ENCODE measurements at regions not wholly inside any gene's neighbourhood (a gene's known extent, or its start where the extent isn't known, plus 50 kb on each side); places are given as distances from the start of the nearest gene placed in this dataset.

DNA sequence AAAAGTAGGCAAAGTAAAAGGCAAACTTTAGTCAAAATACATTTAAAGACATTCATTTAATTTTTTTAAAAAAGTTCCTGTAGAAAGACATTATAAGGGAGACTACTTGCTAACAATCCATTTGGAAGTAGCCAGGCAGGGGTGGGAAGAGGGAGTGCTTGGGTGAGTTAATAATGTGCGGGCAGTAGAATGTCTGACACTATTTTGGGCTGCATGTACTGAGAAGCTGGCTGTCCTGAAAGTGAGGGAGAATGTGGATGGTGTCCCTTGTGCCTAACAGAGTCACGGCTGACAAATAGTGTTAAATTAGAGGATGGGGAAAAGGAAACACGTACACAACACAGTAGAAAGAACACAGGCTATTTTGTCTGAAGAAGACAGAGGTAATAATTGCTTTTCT lies 142.5 kb downstream of the LCA5 start:
- Mint-ChIP-seq H3K27ac (no peak overlapping the region), H3K27me3 (no peaks in the 10 kb centered on the region), H3K36me3 (peaks cover 5% of the 10 kb centered on the region), H3K9me3 (peaks cover 4% of the 10 kb centered on the region), H3K4me1 (ENCODE audit: unreplicated experiment) (no peaks in the 10 kb centered on the region), H3K4me3 (no peak overlapping the region)
- TF ChIP-seq, protein P1, sequence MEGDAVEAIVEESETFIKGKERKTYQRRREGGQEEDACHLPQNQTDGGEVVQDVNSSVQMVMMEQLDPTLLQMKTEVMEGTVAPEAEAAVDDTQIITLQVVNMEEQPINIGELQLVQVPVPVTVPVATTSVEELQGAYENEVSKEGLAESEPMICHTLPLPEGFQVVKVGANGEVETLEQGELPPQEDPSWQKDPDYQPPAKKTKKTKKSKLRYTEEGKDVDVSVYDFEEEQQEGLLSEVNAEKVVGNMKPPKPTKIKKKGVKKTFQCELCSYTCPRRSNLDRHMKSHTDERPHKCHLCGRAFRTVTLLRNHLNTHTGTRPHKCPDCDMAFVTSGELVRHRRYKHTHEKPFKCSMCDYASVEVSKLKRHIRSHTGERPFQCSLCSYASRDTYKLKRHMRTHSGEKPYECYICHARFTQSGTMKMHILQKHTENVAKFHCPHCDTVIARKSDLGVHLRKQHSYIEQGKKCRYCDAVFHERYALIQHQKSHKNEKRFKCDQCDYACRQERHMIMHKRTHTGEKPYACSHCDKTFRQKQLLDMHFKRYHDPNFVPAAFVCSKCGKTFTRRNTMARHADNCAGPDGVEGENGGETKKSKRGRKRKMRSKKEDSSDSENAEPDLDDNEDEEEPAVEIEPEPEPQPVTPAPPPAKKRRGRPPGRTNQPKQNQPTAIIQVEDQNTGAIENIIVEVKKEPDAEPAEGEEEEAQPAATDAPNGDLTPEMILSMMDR (conservative IDR thresholded peaks at IDR 0.05): no peak
- DNase-seq (ENCODE audit: extremely low spot score, unreplicated experiment): no peak

DNA sequence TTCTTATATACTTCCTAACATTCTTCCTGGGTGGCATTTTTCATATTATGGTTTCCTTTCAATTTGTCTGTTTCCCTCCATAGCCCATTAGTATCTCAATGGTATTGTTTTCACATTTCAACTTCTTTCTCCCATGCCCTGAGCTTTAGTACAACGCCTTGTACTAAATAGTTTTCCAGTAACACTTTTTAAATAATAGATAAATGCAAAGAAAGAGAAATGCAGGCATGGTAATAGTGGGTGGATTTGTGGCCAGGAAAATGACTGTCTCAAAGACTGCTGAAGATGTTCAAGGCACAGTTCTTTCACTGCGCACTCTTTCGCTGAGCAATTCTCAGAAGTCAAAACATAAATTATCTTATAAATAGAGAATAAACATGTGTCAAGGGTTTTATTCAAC lies 145.1 kb downstream of the LCA5 start:
- Mint-ChIP-seq H3K36me3 (peaks cover 5% of the 10 kb centered on the region), H3K4me3 (no peak overlapping the region), H3K9me3 (peaks cover 11% of the 10 kb centered on the region), H3K4me1 (ENCODE audit: unreplicated experiment) (no peaks in the 10 kb centered on the region), H3K27me3 (no peaks in the 10 kb centered on the region), H3K27ac (no peak overlapping the region)
- TF ChIP-seq, protein P1 (conservative IDR thresholded peaks at IDR 0.05): no peak
- DNase-seq (ENCODE audit: extremely low spot score, unreplicated experiment): no peak

DNA sequence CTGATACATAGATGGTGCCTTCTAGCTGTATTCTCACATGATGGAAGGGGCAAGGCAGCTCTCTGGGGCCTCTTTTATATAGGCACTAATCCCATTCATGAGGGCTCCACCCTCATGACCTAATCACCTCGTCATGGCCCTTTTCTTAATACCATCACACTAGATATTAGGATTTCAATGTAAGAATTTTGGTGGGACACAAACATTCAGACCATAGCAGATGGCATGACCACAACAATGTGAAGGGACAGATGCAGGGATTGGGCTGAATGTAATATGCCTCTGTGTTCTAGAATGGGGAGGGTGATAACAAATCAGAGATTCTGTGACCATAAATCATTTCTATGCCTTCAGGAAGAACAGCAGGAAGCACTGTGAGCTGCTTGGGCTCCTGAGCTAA lies 145.8 kb downstream of the LCA5 start:
- Mint-ChIP-seq H3K4me1 (ENCODE audit: unreplicated experiment) (no peaks in the 10 kb centered on the region), H3K27ac (no peak overlapping the region), H3K4me3 (no peak overlapping the region), H3K36me3 (peaks cover 5% of the 10 kb centered on the region), H3K27me3 (no peaks in the 10 kb centered on the region), H3K9me3 (peaks cover 7% of the 10 kb centered on the region)
- DNase-seq (ENCODE audit: extremely low spot score, unreplicated experiment): no peak
- TF ChIP-seq, protein P1 (conservative IDR thresholded peaks at IDR 0.05): no peak

DNA sequence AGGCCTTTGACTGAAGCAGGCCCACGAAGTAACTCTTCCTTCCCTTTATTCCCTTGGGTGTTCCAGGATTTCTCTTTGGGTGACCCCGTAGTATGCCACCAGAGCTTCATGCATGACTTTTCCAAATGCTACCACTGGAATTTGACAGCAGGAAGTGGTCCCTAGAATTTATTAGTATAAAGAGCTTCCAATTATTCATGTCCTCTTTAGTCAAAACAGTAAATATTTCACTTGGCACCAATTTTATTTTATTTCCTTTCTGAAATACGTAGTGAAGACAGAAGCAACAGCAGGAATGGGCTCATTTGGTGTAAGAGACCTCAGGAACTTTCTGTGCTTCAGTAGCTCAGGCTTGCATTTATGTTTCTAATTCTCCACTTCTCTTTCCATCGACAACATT lies 151.3 kb downstream of the LCA5 start:
- TF ChIP-seq, protein P1 (conservative IDR thresholded peaks at IDR 0.05): no peak

DNA sequence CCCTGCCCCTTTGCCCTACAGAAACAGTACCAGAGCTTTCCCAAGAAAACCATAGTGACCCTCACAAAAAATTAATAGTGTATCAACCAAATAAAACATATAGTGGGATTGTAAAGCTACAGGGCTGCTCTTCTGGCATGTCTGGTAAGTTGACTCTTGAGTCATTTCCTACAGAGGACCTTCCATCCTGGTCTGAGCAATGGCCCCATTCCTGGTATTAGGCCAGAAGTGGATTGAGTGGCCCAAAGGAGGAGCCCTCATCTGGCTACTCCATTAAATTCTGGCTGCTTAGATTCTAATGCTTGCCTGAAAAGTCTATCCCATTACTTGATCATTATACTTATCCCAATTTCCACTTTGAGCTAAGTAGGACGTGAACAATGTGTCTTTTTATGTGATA lies 150.9 kb upstream of the HMGN3 start:
- H3K9me3 Mint-ChIP-seq: peaks cover 7% of the 10 kb centered on the region
- no peaks in the 10 kb centered on the region for H3K27me3 Mint-ChIP-seq
- no peaks in the 10 kb centered on the region for H3K36me3 Mint-ChIP-seq
- H3K4me3 Mint-ChIP-seq: no peak overlapping the region
- peaks cover 1% of the 10 kb centered on the region for H3K4me1 Mint-ChIP-seq (ENCODE audit: unreplicated experiment)
- H3K27ac Mint-ChIP-seq: no peak overlapping the region
- DNase-seq (ENCODE audit: extremely low spot score, unreplicated experiment): no peak
- TF ChIP-seq, protein P1 (conservative IDR thresholded peaks at IDR 0.05): no peak

More for the DNA sequence above, 151.3 kb downstream of the LCA5 start:
- Mint-ChIP-seq H3K9me3 (peaks cover 7% of the 10 kb centered on the region), H3K4me3 (no peak overlapping the region), H3K36me3 (no peaks in the 10 kb centered on the region), H3K4me1 (ENCODE audit: unreplicated experiment) (no peaks in the 10 kb centered on the region), H3K27ac (no peak overlapping the region), H3K27me3 (no peaks in the 10 kb centered on the region)
- DNase-seq (ENCODE audit: extremely low spot score, unreplicated experiment): no peak

DNA sequence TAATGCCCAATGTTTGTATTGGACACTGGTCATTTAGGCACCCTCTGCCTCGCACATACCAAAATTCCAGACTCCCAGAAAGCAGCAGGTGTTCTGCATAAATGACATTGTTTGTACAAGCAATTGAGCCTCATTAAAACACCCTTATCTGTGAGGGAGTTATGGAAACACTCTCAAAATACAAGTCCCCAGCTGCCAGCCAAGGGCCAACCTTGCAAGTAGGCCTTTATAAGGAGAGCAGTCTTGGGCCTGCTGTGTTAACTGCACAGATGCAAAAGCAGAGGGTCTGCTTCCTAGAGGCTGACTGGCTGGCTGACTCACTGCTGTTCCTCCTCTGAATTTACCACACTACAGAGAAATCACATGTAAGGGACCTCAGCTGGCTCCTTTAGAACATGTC lies 150.4 kb upstream of the HMGN3 start:
- peaks cover 6% of the 10 kb centered on the region for H3K4me1 Mint-ChIP-seq (ENCODE audit: unreplicated experiment)
- H3K9me3 Mint-ChIP-seq: peaks cover 12% of the 10 kb centered on the region
- no peak for DNase-seq (ENCODE audit: extremely low spot score, unreplicated experiment)
- H3K36me3 Mint-ChIP-seq: peaks cover 4% of the 10 kb centered on the region
- H3K27me3 Mint-ChIP-seq: no peaks in the 10 kb centered on the region
- no peak overlapping the region for H3K27ac Mint-ChIP-seq
- no peak overlapping the region for H3K4me3 Mint-ChIP-seq
- TF ChIP-seq, protein P1 (conservative IDR thresholded peaks at IDR 0.05): no peak

Data from type B pancreatic cell (in vitro differentiated cells).